Astrocyte (in vitro differentiated cells and primary cell): ENCODE measurements at regions not wholly inside any gene's neighbourhood (a gene's known extent, or its start where the extent isn't known, plus 50 kb on each side); places are given as distances from the start of the nearest gene placed in this dataset.

Experiments
- CTCF ChIP-seq: IDR thresholded peaks from 2 replicates; pipeline ENCODE4 v1.5.1; 2011; ENCODE audit warnings: low read depth, mild to moderate bottlenecking, inconsistent platforms, low read length, moderate library complexity; ENCODE audit not compliant: insufficient read depth
- EZH2 ChIP-seq: IDR thresholded peaks from 2 replicates; pipeline ENCODE4 v1.6.1; 2012; ENCODE audit warnings: mild to moderate bottlenecking, low read length, inconsistent platforms; ENCODE audit not compliant: insufficient read depth

- TF ChIP-seq EZH2 (no peak), CTCF (no peak)
Measured at GRCh38 chr12:113589437-113589836, 117.8 kb upstream of the LHX5 start.
